IPS-NIHi11 (cell line): ENCODE measurements at regions not wholly inside any gene's neighbourhood (a gene's known extent, or its start where the extent isn't known, plus 50 kb on each side); places are given as distances from the start of the nearest gene placed in this dataset.

Experiments used
- DNase-seq: peaks from one replicate; pipeline ENCODE4 v3.0.0; 2012; ENCODE audit warnings: mixed read lengths, low spot score

- peak; percentile 5 for DNase-seq
Observed at GRCh38 chr4:45985038-45985437, 138.8 kb downstream of the GABRG1 start.

GRCh38 chr4:45971108-45971507 is 152.7 kb downstream of the GABRG1 start:
- no peak for DNase-seq

- no peak for DNase-seq
Observed at GRCh38 chr4:45957353-45957752, 166.5 kb downstream of the GABRG1 start.

GRCh38 chr4:45954276-45954675 is 169.6 kb downstream of the GABRG1 start:
- DNase-seq, result no peak

- no peak for DNase-seq
Observed at GRCh38 chr4:45951153-45951552, 172.7 kb downstream of the GABRG1 start.

- no peak for DNase-seq
Observed at GRCh38 chr4:45946699-45947098, 177.2 kb downstream of the GABRG1 start.

GRCh38 chr4:45944000-45944399 is 179.9 kb downstream of the GABRG1 start:
- DNase-seq, result no peak

- no peak for DNase-seq
Observed at GRCh38 chr4:45939056-45939455, 184.8 kb downstream of the GABRG1 start.

GRCh38 chr4:45931154-45931553 is 192.7 kb downstream of the GABRG1 start:
- no peak for DNase-seq

GRCh38 chr4:45927641-45928040 is 196.2 kb downstream of the GABRG1 start:
- no peak for DNase-seq

GRCh38 chr4:45925809-45926208 is 198.0 kb downstream of the GABRG1 start:
- no peak for DNase-seq

- no peak for DNase-seq
Observed at GRCh38 chr4:45920861-45921260, 203.0 kb downstream of the GABRG1 start.

GRCh38 chr4:45910511-45910910 is 213.3 kb downstream of the GABRG1 start:
- no peak for DNase-seq

- no peak for DNase-seq
Observed at GRCh38 chr4:45897946-45898585, 225.8 kb downstream of the GABRG1 start.

GRCh38 chr4:45883421-45883820 is 240.4 kb downstream of the GABRG1 start:
- no peak for DNase-seq

GRCh38 chr4:45876235-45876890 is 247.5 kb downstream of the GABRG1 start:
- DNase-seq, result no peak

- no peak for DNase-seq
Observed at GRCh38 chr4:45869184-45869583, 254.7 kb downstream of the GABRG1 start.

- DNase-seq, result no peak
Observed at GRCh38 chr4:45865781-45866180, 258.1 kb downstream of the GABRG1 start.

GRCh38 chr4:45855857-45856256 is 268.0 kb downstream of the GABRG1 start:
- DNase-seq, result no peak

GRCh38 chr4:45846016-45846415 is 277.8 kb downstream of the GABRG1 start:
- DNase-seq, result no peak

- no peak for DNase-seq
Observed at GRCh38 chr4:45841791-45842190, 282.1 kb downstream of the GABRG1 start.

- no peak for DNase-seq
Observed at GRCh38 chr4:45831692-45832091, 292.2 kb downstream of the GABRG1 start.

GRCh38 chr4:45803994-45804393 is 319.9 kb downstream of the GABRG1 start:
- DNase-seq, result no peak

GRCh38 chr4:45795135-45795534 is 328.7 kb downstream of the GABRG1 start:
- DNase-seq, result no peak
